ENCODE measurements at regions not wholly inside any gene's neighbourhood (a gene's known extent, or its start where the extent isn't known, plus 50 kb on each side); places are given as distances from the start of the nearest gene placed in this dataset.
A peak's percentile ranks its signal among the peaks of the same experiment; 100 is the strongest.

- Histone ChIP-seq H3K4me3 (ENCODE audit: low read length) (no peak overlapping the region), H3K4me2 (ENCODE audit: low read length) (no peak overlapping the region), H2AFZ (ENCODE audit: low read depth, low read length) (no peak overlapping the region), H4K20me1 (ENCODE audit: insufficient read depth, low read length) (no peaks in the 10 kb centered on the region), H3K27me3 (ENCODE audit: low read depth, low read length) (no peaks in the 10 kb centered on the region), H3K27ac (ENCODE audit: low read length) (no peak overlapping the region), H3K9me3 (ENCODE audit: insufficient read depth, low read length) (no peaks in the 10 kb centered on the region), H3K79me2 (ENCODE audit: low read length) (no peaks in the 10 kb centered on the region), H3K4me1 (ENCODE audit: low read length) (no peaks in the 10 kb centered on the region), H3K9ac (ENCODE audit: low read length) (no peak overlapping the region), H3K36me3 (replicated peaks; ENCODE audit: low read depth, low read length) (no peaks in the 10 kb centered on the region)
- TF ChIP-seq, protein P1, sequence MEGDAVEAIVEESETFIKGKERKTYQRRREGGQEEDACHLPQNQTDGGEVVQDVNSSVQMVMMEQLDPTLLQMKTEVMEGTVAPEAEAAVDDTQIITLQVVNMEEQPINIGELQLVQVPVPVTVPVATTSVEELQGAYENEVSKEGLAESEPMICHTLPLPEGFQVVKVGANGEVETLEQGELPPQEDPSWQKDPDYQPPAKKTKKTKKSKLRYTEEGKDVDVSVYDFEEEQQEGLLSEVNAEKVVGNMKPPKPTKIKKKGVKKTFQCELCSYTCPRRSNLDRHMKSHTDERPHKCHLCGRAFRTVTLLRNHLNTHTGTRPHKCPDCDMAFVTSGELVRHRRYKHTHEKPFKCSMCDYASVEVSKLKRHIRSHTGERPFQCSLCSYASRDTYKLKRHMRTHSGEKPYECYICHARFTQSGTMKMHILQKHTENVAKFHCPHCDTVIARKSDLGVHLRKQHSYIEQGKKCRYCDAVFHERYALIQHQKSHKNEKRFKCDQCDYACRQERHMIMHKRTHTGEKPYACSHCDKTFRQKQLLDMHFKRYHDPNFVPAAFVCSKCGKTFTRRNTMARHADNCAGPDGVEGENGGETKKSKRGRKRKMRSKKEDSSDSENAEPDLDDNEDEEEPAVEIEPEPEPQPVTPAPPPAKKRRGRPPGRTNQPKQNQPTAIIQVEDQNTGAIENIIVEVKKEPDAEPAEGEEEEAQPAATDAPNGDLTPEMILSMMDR (IDR thresholded peaks at IDR 0.05; ENCODE audit: low read depth, low read length), result no peak
- no peak for TF ChIP-seq EZH2phosphoT487 (IDR thresholded peaks at IDR 0.05; ENCODE audit: low read depth)
Measured at GRCh38 chr5:92850886-92851285, 730.1 kb downstream of the NR2F1-AS1 start.

GRCh38 chr5:92849756-92850155, 731.3 kb downstream of the NR2F1-AS1 start:
- TF ChIP-seq, protein P1 (IDR thresholded peaks at IDR 0.05; ENCODE audit: low read depth, low read length), result no peak
- no peak for TF ChIP-seq EZH2phosphoT487 (IDR thresholded peaks at IDR 0.05; ENCODE audit: low read depth)
- Histone ChIP-seq H3K9ac (ENCODE audit: low read length) (no peak overlapping the region), H2AFZ (ENCODE audit: low read depth, low read length) (no peak overlapping the region), H3K9me3 (ENCODE audit: insufficient read depth, low read length) (no peaks in the 10 kb centered on the region), H3K79me2 (ENCODE audit: low read length) (no peaks in the 10 kb centered on the region), H3K4me1 (ENCODE audit: low read length) (no peaks in the 10 kb centered on the region), H3K27me3 (ENCODE audit: low read depth, low read length) (no peaks in the 10 kb centered on the region), H3K4me2 (ENCODE audit: low read length) (no peak overlapping the region), H3K4me3 (ENCODE audit: low read length) (no peak overlapping the region), H3K27ac (ENCODE audit: low read length) (no peak overlapping the region), H4K20me1 (ENCODE audit: insufficient read depth, low read length) (no peaks in the 10 kb centered on the region), H3K36me3 (replicated peaks; ENCODE audit: low read depth, low read length) (no peaks in the 10 kb centered on the region)

- no peak overlapping the region for H3K4me3 ChIP-seq (ENCODE audit: low read length)
- no peak overlapping the region for H2AFZ ChIP-seq (ENCODE audit: low read depth, low read length)
- no peak overlapping the region for H3K4me2 ChIP-seq (ENCODE audit: low read length)
Measured at GRCh38 chr5:92841604-92842155, 739.3 kb downstream of the NR2F1-AS1 start.

DNA sequence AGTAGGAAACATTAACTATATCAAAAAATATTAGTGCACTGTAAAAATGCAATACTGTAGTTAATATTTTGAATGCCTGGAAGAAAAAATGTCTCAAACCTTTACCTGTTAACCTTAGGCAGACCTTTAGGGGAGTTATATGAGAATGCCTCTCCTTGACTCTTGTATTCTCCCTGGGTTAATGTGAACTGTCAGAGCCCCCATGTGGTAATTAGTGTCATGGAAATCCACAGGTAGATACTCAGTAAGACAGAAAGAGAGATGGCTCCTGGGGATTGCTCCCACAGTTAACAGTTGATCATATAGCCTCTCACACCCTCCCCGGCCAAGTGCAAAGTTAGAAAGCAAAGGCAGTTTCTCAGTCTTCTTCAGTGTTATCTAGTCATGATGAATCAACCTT, 742.8 kb downstream of the NR2F1-AS1 start:
- H3K4me1 ChIP-seq (ENCODE audit: low read length), result no peaks in the 10 kb centered on the region
- no peak for TF ChIP-seq EZH2phosphoT487 (IDR thresholded peaks at IDR 0.05; ENCODE audit: low read depth)
- TF ChIP-seq, protein P1 (IDR thresholded peaks at IDR 0.05; ENCODE audit: low read depth, low read length), result peak; percentile 24; the same call in 1 of the 2 replicates
- H3K27me3 ChIP-seq (ENCODE audit: low read depth, low read length), result no peaks in the 10 kb centered on the region
- no peak overlapping the region for H2AFZ ChIP-seq (ENCODE audit: low read depth, low read length)
- no peak overlapping the region for H3K27ac ChIP-seq (ENCODE audit: low read length)
- no peaks in the 10 kb centered on the region for H4K20me1 ChIP-seq (ENCODE audit: insufficient read depth, low read length)
- H3K9ac ChIP-seq (ENCODE audit: low read length), result no peak overlapping the region
- no peaks in the 10 kb centered on the region for H3K36me3 ChIP-seq (replicated peaks; ENCODE audit: low read depth, low read length)
- no peak overlapping the region for H3K4me2 ChIP-seq (ENCODE audit: low read length)
- no peak overlapping the region for H3K4me3 ChIP-seq (ENCODE audit: low read length)
- no peaks in the 10 kb centered on the region for H3K9me3 ChIP-seq (ENCODE audit: insufficient read depth, low read length)
- H3K79me2 ChIP-seq (ENCODE audit: low read length), result no peaks in the 10 kb centered on the region

More at GRCh38 chr5:92841604-92842155, 739.3 kb downstream of the NR2F1-AS1 start:
- Histone ChIP-seq H3K27me3 (ENCODE audit: low read depth, low read length) (no peaks in the 10 kb centered on the region), H3K27ac (ENCODE audit: low read length) (no peak overlapping the region), H3K9me3 (ENCODE audit: insufficient read depth, low read length) (no peaks in the 10 kb centered on the region), H3K4me1 (ENCODE audit: low read length) (no peaks in the 10 kb centered on the region), H4K20me1 (ENCODE audit: insufficient read depth, low read length) (no peaks in the 10 kb centered on the region), H3K79me2 (ENCODE audit: low read length) (no peaks in the 10 kb centered on the region), H3K9ac (ENCODE audit: low read length) (no peak overlapping the region), H3K36me3 (replicated peaks; ENCODE audit: low read depth, low read length) (no peaks in the 10 kb centered on the region)
- no peak for TF ChIP-seq EZH2phosphoT487 (IDR thresholded peaks at IDR 0.05; ENCODE audit: low read depth)
- TF ChIP-seq, protein P1 (IDR thresholded peaks at IDR 0.05; ENCODE audit: low read depth, low read length), result no peak

Measured in OCI-LY3 (cell line).